Upper lobe of left lung (tissue), 4 donors: ENCODE measurements at regions not wholly inside any gene's neighbourhood (a gene's known extent, or its start where the extent isn't known, plus 50 kb on each side); places are given as distances from the start of the nearest gene placed in this dataset.

ENCODE experiments used
- POLR2A ChIP-seq, 4 donors: fragments of 450-650 bp; IDR thresholded peaks; one replicate each; pipeline ENCODE4 v1.5.1; 2016 to 2017; ENCODE audit warnings: antibody characterized with exemption in 4 of 4, mild to moderate bottlenecking in 2 of 4
- POLR2AphosphoS5 ChIP-seq, 2 donors: sonication (generic); formaldehyde crosslinking; IDR thresholded peaks; one replicate each; pipeline ENCODE4 v1.5.1; 2017; ENCODE audit warnings: antibody characterized with exemption in 2 of 2
- TF ChIP-seq, protein P1 (sequence below), 6 experiments: fragments of 450-650 bp in 4 of 6; fragments of 200-600 bp in 2 of 6; sonication (generic) in 2 of 6; IDR thresholded peaks; one replicate each; pipeline ENCODE4 v1.5.1; 2016 to 2019; ENCODE audit warnings: antibody characterized with exemption in 6 of 6

DNA sequence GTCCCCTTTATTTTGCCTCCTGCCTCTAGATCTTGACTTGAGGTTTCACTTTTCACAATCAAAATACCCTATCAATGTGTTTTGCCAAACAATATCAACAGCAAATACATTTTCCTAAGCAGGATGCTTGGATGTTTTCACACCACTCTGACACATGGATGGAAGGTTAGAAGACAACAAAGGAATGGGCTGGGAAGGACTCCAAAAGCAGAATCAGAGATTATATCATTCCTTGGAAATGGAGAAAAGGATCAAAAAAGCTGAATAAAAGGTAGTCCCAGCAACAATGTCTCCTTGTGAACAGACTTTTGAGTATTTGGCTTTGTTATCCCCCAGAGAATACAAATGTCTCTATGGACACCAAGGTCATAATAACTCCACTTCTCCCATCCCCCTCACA, 170.8 kb downstream of the ETAA1 start:
- TF ChIP-seq POLR2AphosphoS5 (IDR thresholded peaks at IDR 0.05), result no peak
- TF ChIP-seq POLR2A (IDR thresholded peaks at IDR 0.05), result no peak
- TF ChIP-seq, protein P1, sequence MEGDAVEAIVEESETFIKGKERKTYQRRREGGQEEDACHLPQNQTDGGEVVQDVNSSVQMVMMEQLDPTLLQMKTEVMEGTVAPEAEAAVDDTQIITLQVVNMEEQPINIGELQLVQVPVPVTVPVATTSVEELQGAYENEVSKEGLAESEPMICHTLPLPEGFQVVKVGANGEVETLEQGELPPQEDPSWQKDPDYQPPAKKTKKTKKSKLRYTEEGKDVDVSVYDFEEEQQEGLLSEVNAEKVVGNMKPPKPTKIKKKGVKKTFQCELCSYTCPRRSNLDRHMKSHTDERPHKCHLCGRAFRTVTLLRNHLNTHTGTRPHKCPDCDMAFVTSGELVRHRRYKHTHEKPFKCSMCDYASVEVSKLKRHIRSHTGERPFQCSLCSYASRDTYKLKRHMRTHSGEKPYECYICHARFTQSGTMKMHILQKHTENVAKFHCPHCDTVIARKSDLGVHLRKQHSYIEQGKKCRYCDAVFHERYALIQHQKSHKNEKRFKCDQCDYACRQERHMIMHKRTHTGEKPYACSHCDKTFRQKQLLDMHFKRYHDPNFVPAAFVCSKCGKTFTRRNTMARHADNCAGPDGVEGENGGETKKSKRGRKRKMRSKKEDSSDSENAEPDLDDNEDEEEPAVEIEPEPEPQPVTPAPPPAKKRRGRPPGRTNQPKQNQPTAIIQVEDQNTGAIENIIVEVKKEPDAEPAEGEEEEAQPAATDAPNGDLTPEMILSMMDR (IDR thresholded peaks at IDR 0.05), result no peak
